OCI-LY7 (cell line): ENCODE measurements at regions not wholly inside any gene's neighbourhood (a gene's known extent, or its start where the extent isn't known, plus 50 kb on each side); places are given as distances from the start of the nearest gene placed in this dataset.

Experiments
- EZH2phosphoT487 ChIP-seq: fragments of 200-600 bp; sonication (generic); IDR thresholded peaks from 2 replicates; pipeline ENCODE4 v1.6.1; 2018; ENCODE audit warnings: low read depth, borderline replicate concordance, mild to moderate bottlenecking, mixed run types, antibody characterized with exemption, low read length, moderate library complexity, mixed read lengths
- TF ChIP-seq, protein P1 (sequence below): fragments of 200-600 bp; sonication (generic); conservative IDR thresholded peaks from 2 replicates; pipeline ENCODE4 v1.5.1; 2014; ENCODE audit warnings: mild to moderate bottlenecking, antibody characterized with exemption, low read length, moderate library complexity, mixed read lengths

DNA sequence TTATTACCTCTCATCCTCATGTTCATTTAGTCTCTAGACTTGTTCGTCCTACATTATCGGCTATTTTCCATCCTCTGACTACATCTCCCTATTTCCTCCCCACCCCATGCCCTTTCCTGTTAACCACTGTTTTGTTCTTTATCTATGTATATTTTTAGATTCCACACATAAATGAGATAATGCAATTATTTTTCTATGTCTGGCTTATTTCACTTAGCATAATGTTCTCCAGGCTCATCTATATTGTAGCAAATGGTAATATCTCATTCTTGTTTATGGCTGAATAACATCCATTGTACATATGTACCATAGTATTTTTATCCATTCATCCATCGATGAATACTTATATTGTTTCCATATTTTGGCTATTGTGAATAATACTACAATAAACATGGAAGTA, 84.6 kb upstream of the PTPRR start:
- TF ChIP-seq, protein P1, sequence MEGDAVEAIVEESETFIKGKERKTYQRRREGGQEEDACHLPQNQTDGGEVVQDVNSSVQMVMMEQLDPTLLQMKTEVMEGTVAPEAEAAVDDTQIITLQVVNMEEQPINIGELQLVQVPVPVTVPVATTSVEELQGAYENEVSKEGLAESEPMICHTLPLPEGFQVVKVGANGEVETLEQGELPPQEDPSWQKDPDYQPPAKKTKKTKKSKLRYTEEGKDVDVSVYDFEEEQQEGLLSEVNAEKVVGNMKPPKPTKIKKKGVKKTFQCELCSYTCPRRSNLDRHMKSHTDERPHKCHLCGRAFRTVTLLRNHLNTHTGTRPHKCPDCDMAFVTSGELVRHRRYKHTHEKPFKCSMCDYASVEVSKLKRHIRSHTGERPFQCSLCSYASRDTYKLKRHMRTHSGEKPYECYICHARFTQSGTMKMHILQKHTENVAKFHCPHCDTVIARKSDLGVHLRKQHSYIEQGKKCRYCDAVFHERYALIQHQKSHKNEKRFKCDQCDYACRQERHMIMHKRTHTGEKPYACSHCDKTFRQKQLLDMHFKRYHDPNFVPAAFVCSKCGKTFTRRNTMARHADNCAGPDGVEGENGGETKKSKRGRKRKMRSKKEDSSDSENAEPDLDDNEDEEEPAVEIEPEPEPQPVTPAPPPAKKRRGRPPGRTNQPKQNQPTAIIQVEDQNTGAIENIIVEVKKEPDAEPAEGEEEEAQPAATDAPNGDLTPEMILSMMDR: no peak
- no peak for TF ChIP-seq EZH2phosphoT487
